Dermis blood vessel endothelial cell (primary cell): ENCODE measurements at regions not wholly inside any gene's neighbourhood (a gene's known extent, or its start where the extent isn't known, plus 50 kb on each side); places are given as distances from the start of the nearest gene placed in this dataset.
A peak's percentile ranks its signal among the peaks of the same experiment; 100 is the strongest.

Experiments used
- DNase-seq: peaks from one replicate; pipeline ENCODE4 v3.0.0; 2010

DNA sequence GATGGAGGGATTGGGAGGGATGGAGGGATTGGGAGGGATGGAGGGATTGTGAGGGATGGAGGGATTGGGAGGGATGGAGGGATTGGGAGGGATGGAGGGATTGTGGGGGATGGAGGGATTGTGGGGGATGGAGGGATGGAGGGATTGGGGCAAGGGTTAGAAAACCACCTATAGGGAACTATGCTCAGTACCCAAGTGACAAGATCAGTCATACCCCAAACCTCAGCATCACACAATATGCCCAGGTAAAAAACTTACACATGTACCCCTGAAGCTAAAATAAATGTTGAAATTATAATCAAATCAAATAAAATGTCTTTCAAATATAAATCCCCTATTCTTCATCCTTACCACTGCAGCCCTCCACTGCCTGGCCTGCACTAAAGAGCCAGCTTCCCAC is 72.8 kb upstream of the HNRNPU start:
- no peak for DNase-seq

DNA sequence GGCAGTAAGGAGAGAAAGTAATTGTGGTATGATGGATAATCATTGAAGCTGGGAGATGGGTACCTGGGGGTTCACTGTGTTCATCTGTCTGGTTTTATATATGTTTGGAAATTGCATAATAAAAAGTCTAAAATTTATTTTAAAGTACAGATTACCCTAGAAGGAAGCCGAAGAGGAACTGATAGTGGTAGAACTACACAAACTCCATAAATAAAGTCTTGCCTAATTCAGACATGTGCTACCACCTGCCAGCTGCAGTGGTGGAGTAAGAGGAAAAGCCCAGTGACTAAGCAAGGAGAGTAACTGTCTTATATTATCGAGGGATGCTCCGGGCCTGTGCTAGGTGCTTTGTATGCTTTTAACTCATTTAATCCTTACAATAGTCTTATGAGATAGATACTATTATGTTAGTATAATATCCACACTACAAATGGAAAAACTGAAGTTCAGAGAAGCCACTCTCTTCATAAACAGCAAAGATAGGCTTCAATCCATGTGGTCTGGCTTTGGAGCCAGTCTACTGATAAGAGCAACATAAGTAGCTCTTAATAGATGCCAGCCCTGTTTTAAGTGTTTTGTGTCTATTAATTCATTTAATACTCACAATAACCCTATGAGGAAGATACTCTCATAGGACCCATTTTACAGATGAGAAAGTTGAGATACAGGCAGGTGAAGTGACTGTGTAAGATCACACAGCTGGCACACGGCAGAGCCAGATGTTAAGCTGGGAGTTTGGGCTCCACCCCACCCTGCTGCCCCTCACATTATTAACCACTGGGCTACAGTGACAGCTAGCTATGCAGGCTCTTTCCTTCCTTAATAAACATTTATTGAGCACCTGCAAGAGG is 56.8 kb upstream of the HNRNPU start:
- DNase-seq, result no peak

DNA sequence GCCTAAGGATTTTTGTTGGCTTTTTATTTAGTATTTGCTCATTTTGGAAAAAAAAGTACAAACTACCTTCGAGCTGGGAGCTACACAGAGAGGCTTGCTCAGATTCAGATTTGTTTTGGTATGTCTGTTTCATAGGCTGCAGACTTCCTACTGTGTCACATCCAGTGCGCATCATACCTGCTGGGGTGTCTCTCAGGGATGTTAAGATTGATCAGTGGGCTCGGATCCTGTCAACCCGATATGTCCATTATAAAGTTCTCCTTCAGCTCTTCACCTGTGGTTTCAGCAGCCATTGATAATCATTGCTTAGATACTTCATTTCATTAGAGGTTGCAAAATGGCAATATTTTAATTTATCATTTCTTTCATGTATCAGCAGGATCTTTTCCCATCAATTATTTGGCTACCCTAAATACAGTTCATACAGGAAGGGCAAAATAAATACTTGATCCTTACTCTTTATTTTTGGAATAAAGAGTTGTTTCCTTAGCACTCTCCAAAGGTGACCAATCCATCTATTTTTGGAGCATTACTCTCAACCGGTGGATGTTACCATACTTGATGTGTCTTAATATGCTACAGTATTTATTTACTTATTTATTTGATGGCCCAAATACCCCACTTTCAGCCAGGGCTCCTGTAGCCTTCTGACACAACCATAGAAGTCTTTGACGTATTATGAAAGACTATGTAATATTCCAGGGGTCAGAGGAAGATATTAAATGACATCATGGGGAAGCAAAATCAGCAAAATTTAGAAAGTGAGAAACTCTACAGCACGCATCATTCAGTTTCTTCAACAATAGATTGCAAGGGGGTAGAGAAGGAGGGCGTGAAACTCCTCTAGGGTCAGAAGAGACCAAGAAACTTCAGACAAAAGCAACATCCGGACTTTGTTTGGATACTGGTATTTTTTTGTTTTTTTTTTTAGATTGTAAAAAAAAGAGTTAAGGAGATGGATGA is 55.3 kb upstream of the HNRNPU start:
- peak; percentile 19 for DNase-seq

DNA sequence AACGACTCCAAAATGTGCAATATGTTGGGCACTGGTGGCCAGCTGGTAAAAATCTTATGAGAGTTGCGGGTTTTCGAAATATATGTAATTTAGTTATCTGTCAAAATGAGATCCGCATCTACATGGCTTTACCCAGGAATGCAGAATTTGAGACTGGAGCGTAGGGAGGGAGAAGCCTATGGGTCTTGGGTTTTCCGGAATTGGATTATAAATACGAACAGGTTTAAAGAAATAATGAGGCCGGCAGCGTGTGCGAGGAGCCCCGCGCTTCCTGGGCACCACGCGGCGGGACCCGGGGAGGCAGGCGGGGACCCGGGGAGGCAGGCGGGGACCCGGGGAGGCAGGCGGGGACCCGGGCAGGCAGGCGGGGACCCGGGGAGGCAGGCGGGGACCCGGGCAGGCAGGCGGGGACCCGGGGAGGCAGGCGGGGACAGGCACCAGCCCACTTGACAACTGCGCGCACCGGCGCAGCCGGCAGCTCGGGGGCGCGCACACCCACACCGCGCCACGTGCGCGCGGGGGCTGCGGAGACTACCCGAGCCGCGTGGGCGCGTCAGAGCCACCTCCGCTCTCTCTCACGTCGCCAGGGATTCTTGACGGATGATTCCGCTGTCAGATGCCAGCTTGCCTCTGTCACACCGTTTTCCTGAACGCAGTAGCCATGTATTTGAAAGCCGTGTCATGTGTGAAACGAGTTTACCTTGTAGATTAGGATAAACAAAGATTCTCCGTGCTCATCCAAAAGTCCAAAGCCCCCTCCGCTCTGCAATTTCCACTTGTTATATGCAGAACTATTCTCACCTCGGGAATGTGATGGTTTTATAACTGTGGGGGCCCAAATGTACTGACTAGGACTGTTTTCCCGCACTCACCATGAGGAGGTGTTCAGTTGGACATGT is 54.3 kb upstream of the HNRNPU start:
- DNase-seq, result peak; percentile 44

DNA sequence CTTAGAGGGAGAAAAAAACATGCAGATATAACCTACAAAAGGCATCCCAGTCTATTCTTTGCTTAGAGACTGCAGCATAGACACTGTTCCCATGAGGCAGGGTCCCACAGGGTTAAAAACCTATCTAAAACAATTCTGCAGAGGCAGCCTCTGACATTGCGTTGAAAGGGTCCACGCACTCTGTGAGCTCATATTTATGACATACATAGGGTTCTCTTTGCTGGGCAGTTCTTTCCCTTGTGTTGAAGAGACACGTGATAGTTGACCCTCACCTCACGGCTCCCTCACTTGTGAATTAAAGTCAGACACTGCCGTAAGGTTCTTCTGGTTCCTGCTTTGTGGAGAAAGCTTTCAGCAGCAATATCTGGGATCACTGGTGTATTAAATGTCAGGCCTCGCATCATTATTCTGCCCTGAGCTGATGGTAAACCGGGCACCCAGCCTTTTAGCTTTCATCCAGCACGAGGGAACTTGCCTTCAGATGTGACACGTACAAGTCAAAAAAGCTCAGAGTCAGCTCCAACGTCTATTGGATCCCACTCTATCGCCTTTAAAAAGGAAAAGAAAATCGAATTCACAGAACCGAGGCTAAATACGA is 52.8 kb upstream of the HNRNPU start:
- no peak for DNase-seq

DNA sequence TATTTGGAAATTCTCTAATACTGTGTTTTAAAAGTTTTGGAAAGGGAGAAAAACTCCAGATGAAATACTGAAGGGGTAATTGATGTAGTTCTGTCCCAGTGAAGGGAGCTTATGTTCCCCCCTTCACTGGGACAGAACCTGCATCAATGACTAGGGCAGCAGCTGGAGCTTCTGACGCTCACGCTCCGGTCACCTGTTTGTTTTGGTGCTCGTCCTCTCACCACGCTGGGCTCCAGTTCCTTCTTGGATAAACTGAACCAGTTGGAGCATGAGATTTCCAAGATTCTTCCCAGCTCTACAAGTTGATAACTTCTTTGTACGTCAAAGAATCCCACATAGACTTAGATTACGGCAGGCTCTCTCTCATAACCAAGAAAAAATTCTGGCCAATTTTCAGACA is 51.4 kb upstream of the HNRNPU start:
- no peak for DNase-seq

DNA sequence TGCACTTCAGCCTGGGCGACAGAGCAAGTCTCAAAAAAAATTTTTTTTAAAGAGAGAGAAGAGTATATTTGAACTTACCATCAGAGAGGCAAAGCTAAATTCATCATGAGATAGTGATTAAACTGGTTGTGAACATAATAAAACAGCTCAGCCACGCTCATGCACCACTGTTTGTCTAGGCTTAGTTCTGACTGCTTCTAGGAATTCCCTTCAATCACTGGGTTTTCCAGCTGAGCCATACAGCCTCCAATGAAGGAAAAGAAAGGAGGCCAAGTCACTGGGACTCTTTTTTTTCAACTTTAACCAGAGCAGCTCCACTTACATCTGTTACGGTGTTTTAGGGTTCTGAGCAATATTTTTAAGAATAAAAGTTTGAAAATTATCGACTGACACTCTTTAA is 50.4 kb upstream of the HNRNPU start:
- DNase-seq, result no peak
